ENCODE measurements at regions not wholly inside any gene's neighbourhood (a gene's known extent, or its start where the extent isn't known, plus 50 kb on each side); places are given as distances from the start of the nearest gene placed in this dataset.

- TF ChIP-seq USF2 (IDR thresholded peaks at IDR 0.05), result no peak
- no peak for TF ChIP-seq CTCF (IDR thresholded peaks at IDR 0.05)
- no peak for TF ChIP-seq JUNB (IDR thresholded peaks at IDR 0.05)
- TF ChIP-seq BHLHE40 (IDR thresholded peaks at IDR 0.05; ENCODE audit: low read depth, low read length), result no peak
- TF ChIP-seq RFX5 (IDR thresholded peaks at IDR 0.05), result no peak
- no peak for TF ChIP-seq EP300 (IDR thresholded peaks at IDR 0.05)
- TF ChIP-seq ZSCAN20 (CRISPR knock-in tag; IDR thresholded peaks at IDR 0.05), result no peak
- peak; percentile 89 for TF ChIP-seq REST (IDR thresholded peaks at IDR 0.05)
These were observed 331.8 kb downstream of the FAT3 start for GRCh38 chr11:92556431-92556830.
